ENCODE measurements at regions not wholly inside any gene's neighbourhood (a gene's known extent, or its start where the extent isn't known, plus 50 kb on each side); places are given as distances from the start of the nearest gene placed in this dataset.

DNA sequence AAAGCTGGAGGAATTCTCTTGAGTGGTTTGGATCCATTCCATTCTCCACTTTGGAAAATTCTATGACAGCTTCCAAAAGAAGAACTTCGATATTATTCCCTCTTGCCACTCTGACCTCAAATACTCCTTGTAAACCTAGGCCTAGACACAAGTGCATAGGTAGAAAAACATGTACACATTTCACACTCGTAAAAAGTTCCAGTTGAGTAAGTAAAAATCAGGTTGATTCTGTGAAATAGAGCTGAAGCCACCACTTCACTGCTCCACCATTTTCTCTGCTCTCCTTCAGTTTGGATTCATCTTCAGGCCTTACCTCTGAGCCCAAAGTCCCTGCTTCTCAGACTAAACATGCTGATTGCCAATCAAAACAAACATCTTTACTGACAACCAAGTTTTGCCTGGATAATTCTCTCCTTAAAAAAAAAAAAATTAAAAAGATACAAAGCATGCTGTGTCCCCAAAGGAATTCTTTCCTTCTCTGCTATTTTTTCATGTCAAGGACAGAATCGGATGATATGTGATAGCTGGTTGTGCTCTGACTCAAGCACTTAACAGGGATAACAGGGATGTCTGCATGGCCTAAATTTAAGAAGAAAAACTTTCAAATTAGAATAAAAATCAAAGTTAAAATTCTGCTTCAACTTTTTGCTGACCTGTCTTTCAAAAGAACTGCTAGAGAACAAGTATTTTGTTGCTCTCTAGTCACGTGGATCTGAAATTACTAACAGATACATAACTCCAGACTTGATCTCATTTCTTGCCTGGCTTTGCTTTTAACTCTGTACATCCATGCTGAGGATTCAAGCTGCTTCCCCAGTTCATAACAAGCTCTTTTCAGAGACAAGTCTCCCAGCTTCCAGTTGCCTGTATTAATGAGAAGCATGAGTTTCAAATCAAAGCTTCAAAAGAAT lies 420.9 kb upstream of the INTU start:
- Histone ChIP-seq H3K27me3 (ENCODE audit: control insufficient read depth in 2 of 2, insufficient read depth in 2 of 2, low read length in 2 of 2) (no peaks in the 10 kb centered on the region), H3K79me2 (ENCODE audit: control insufficient read depth, insufficient read depth, low read length) (no peaks in the 10 kb centered on the region), H3K9ac (replicated peaks; ENCODE audit: extremely low read depth, insufficient read depth, low read length) (no peak overlapping the region), H3K9me1 (replicated peaks; ENCODE audit: control insufficient read depth, extremely low read depth, insufficient read depth, low read length) (no peaks in the 10 kb centered on the region), H4K20me1 (replicated peaks; ENCODE audit: control insufficient read depth, extremely low read depth, insufficient read depth, low read length) (no peaks in the 10 kb centered on the region), H3K9me3 (replicated peaks; ENCODE audit: control insufficient read depth, insufficient read depth, low read length) (no peaks in the 10 kb centered on the region), H3K36me3 (ENCODE audit: control insufficient read depth in 2 of 2, extremely low read depth in 1 of 2, insufficient read depth in 2 of 2, low read length in 2 of 2) (no peaks in the 10 kb centered on the region), H3K4me1 (ENCODE audit: control insufficient read depth, extremely low read depth, insufficient read depth, low read length) (no peaks in the 10 kb centered on the region), H3K4me2 (ENCODE audit: insufficient read depth, low read length) (no peak overlapping the region), H3K4me3 (replicated peaks in 1 of 3; ENCODE audit: insufficient read depth in 1 of 3, low read depth in 1 of 3, low read length in 3 of 3) (no peak overlapping the region), H3K27ac (ENCODE audit: insufficient read depth, low read depth, low read length) (no peak overlapping the region), H2AFZ (ENCODE audit: low read depth, low read length) (no peak overlapping the region)
- dilution Hi-C loops (cut with MboI; ENCODE audit: extremely low pct_ligation_motif_present, low sequenced_read_pairs), result no loop called here
- ChIA-PET CTCF (no interaction called here), POLR2A (no interaction called here)
- FAIRE-seq (no peak), DNase-seq (ENCODE audit: low read depth, low spot score) (no peak)
- intact Hi-C loops (cut with micrococcal nuclease), result no loop called here
- BruUV-seq (replicated peaks), result no TSS peak
- TF ChIP-seq JUN (IDR thresholded peaks at IDR 0.05; ENCODE audit: borderline replicate concordance, insufficient read depth, insufficient read length, low read depth) (no peak), EZH2 (IDR thresholded peaks at IDR 0.05; ENCODE audit: borderline replicate concordance, low read depth, low read length, severe bottlenecking) (no peak), POLR2AphosphoS5 (IDR thresholded peaks at IDR 0.05; ENCODE audit: insufficient read depth, low read depth, low read length) (no peak), MYC (IDR thresholded peaks at IDR 0.05; ENCODE audit: low read depth, low read length) (no peak), GATA2 (IDR thresholded peaks at IDR 0.05; ENCODE audit: insufficient read depth, insufficient read length, low read depth, low read length) (no peak), POLR2A (IDR thresholded peaks at IDR 0.05; ENCODE audit: low read depth, low read length) (no peak), FOS (IDR thresholded peaks at IDR 0.05; ENCODE audit: borderline replicate concordance, insufficient read depth, low read length) (no peak)
- TF ChIP-seq, protein P1, sequence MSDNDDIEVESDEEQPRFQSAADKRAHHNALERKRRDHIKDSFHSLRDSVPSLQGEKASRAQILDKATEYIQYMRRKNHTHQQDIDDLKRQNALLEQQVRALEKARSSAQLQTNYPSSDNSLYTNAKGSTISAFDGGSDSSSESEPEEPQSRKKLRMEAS (IDR thresholded peaks at IDR 0.05; ENCODE audit: insufficient read depth, insufficient read length), result no peak
- TF ChIP-seq, protein P2, sequence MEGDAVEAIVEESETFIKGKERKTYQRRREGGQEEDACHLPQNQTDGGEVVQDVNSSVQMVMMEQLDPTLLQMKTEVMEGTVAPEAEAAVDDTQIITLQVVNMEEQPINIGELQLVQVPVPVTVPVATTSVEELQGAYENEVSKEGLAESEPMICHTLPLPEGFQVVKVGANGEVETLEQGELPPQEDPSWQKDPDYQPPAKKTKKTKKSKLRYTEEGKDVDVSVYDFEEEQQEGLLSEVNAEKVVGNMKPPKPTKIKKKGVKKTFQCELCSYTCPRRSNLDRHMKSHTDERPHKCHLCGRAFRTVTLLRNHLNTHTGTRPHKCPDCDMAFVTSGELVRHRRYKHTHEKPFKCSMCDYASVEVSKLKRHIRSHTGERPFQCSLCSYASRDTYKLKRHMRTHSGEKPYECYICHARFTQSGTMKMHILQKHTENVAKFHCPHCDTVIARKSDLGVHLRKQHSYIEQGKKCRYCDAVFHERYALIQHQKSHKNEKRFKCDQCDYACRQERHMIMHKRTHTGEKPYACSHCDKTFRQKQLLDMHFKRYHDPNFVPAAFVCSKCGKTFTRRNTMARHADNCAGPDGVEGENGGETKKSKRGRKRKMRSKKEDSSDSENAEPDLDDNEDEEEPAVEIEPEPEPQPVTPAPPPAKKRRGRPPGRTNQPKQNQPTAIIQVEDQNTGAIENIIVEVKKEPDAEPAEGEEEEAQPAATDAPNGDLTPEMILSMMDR (IDR thresholded peaks at IDR 0.05; ENCODE audit: extremely low read depth in 1 of 2, insufficient read depth in 1 of 2, low read depth in 1 of 2, low read length in 2 of 2), result no peak
